GM23338 (cell line): ENCODE measurements at regions not wholly inside any gene's neighbourhood (a gene's known extent, or its start where the extent isn't known, plus 50 kb on each side); places are given as distances from the start of the nearest gene placed in this dataset.

Source experiments
- ATAC-seq: fragments of 200-7000 bp; cut with Tn5 transposase; 3 replicates; pipeline ENCODE4 v1.9.1; 2020
- DNase-seq: peaks from one replicate; pipeline ENCODE4 v3.0.0-alpha.2; 2015; ENCODE audit warnings: low spot score
- H2AFZ ChIP-seq: fragments of 200-600 bp; sonication (generic); 2 replicates; pipeline ENCODE4 v1.8.0; 2016; ENCODE audit warnings: antibody characterized with exemption, mild to moderate bottlenecking, moderate library complexity
- H3F3A ChIP-seq: fragments of 200-600 bp; sonication (generic); replicated peaks from 2 replicates; pipeline ENCODE4 v1.8.0; 2017; ENCODE audit warnings: antibody characterized with exemption, mixed run types, low read depth
- H3K27ac ChIP-seq: fragments of 200-600 bp; sonication (generic); 2 replicates; pipeline ENCODE4 v1.6.1; 2016; ENCODE audit warnings: low read depth
- H3K27me3 ChIP-seq: fragments of 200-600 bp; sonication (generic); 2 replicates; pipeline ENCODE4 v1.8.0; 2016; ENCODE audit warnings: mild to moderate bottlenecking, mixed run types, moderate library complexity; ENCODE audit not compliant: insufficient read depth
- H3K36me3 ChIP-seq: fragments of 200-600 bp; sonication (generic); 2 replicates; pipeline ENCODE4 v1.8.0; 2016; ENCODE audit warnings: mild to moderate bottlenecking; ENCODE audit not compliant: insufficient read depth
- H3K4me1 ChIP-seq: fragments of 200-600 bp; sonication (generic); 2 replicates; pipeline ENCODE4 v1.8.0; 2016; ENCODE audit warnings: mild to moderate bottlenecking, moderate library complexity; ENCODE audit not compliant: insufficient read depth
- H3K4me2 ChIP-seq: fragments of 200-600 bp; sonication (generic); 2 replicates; pipeline ENCODE4 v1.7.1; 2017; ENCODE audit warnings: mixed run types
- H3K4me3 ChIP-seq: fragments of 200-600 bp; sonication (generic); 2 replicates; pipeline ENCODE4 v1.6.1; 2016; ENCODE audit warnings: mixed run types
- H3K79me2 ChIP-seq: fragments of 200-600 bp; sonication (generic); replicated peaks from 2 replicates; pipeline ENCODE4 v1.8.0; 2017; ENCODE audit warnings: mild to moderate bottlenecking; ENCODE audit not compliant: insufficient read depth
- H3K9me2 ChIP-seq: fragments of 200-600 bp; sonication (generic); 2 replicates; pipeline ENCODE4 v1.8.0; 2017; ENCODE audit not compliant: insufficient read depth
- H4K20me1 ChIP-seq: fragments of 200-600 bp; sonication (generic); replicated peaks from 2 replicates; pipeline ENCODE4 v1.8.0; 2017; ENCODE audit warnings: mild to moderate bottlenecking; ENCODE audit not compliant: insufficient read depth
- H3K27ac Mint-ChIP-seq: 2 replicates; pipeline ENCODE4 v1.8.0; 2020; ENCODE audit warnings: inconsistent platforms, mild to moderate bottlenecking, moderate library complexity, mixed read lengths
- H3K27me3 Mint-ChIP-seq: 3 replicates; pipeline ENCODE4 v1.8.0; 2022; ENCODE audit warnings: low read depth, mild to moderate bottlenecking, moderate library complexity, mixed read lengths, inconsistent platforms; ENCODE audit not compliant: insufficient read depth, poor library complexity
- H3K36me3 Mint-ChIP-seq: 3 replicates; pipeline ENCODE4 v1.8.0; 2021; ENCODE audit warnings: low read depth, mild to moderate bottlenecking, inconsistent platforms, moderate library complexity, mixed read lengths
- H3K4me1 Mint-ChIP-seq: 3 replicates; pipeline ENCODE4 v1.8.0; 2020; ENCODE audit warnings: mild to moderate bottlenecking, inconsistent platforms, mixed read lengths
- H3K4me3 Mint-ChIP-seq: 3 replicates; pipeline ENCODE4 v1.8.0; 2021; ENCODE audit warnings: moderate library complexity, mild to moderate bottlenecking, inconsistent platforms, mixed read lengths
- H3K9me3 Mint-ChIP-seq: 3 replicates; pipeline ENCODE4 v1.8.0; 2020; ENCODE audit warnings: moderate library complexity, mild to moderate bottlenecking, inconsistent platforms, mixed read lengths
- CREB1 ChIP-seq: fragments of 250-450 bp; sonication (Bioruptor Pico); IDR thresholded peaks from 2 replicates; pipeline ENCODE4 v1.5.0; 2020; ENCODE audit warnings: low read depth, mild to moderate bottlenecking, moderate library complexity
- CTCF ChIP-seq, 2 experiments: fragments of 200-600 bp in 1 of 2; sonication (generic) in 1 of 2; conservative IDR thresholded peaks; 2 replicates each; pipeline versions ENCODE4 v1.5.1 to v1.6.1; 2016 to 2017; ENCODE audit warnings: antibody characterized with exemption in 2 of 2, low read depth in 2 of 2, mild to moderate bottlenecking in 2 of 2, moderate library complexity in 1 of 2
- ETS1 ChIP-seq: IDR thresholded peaks from 2 replicates; pipeline ENCODE4 v1.6.1; 2016; ENCODE audit warnings: antibody characterized with exemption
- EZH2 ChIP-seq: fragments of 200-600 bp; sonication (generic); IDR thresholded peaks from one replicate; pipeline ENCODE4 v1.8.0; 2017; ENCODE audit warnings: antibody characterized with exemption, mild to moderate bottlenecking, low read depth; ENCODE audit not compliant: unreplicated experiment
- EZH2phosphoT487 ChIP-seq: fragments of 200-600 bp; sonication (generic); IDR thresholded peaks from one replicate; pipeline ENCODE4 v1.8.1; 2018; ENCODE audit warnings: antibody characterized with exemption; ENCODE audit not compliant: unreplicated experiment
- JUNB ChIP-seq: IDR thresholded peaks from one replicate; pipeline ENCODE4 v1.6.1; 2016; ENCODE audit warnings: antibody characterized with exemption; ENCODE audit not compliant: unreplicated experiment
- NANOG ChIP-seq: IDR thresholded peaks from 2 replicates; pipeline ENCODE4 v1.6.1; 2016; ENCODE audit warnings: antibody characterized with exemption, borderline replicate concordance
- POLR2AphosphoS5 ChIP-seq: IDR thresholded peaks from 2 replicates; pipeline ENCODE4 v1.6.1; 2016; ENCODE audit warnings: antibody characterized with exemption, low read depth
- REST ChIP-seq: IDR thresholded peaks from one replicate; pipeline ENCODE4 v1.6.1; 2018; ENCODE audit warnings: antibody characterized with exemption; ENCODE audit not compliant: unreplicated experiment
- STAT1 ChIP-seq: IDR thresholded peaks from one replicate; pipeline ENCODE4 v1.6.1; 2016; ENCODE audit warnings: antibody characterized with exemption; ENCODE audit not compliant: unreplicated experiment
- ZNF114 ChIP-seq: fragments of 250-450 bp; sonication (Bioruptor Pico); IDR thresholded peaks from 2 replicates; pipeline ENCODE4 v1.5.0; 2020; ENCODE audit warnings: mild to moderate bottlenecking, moderate library complexity
- ZNF331 ChIP-seq: fragments of 250-450 bp; sonication (Bioruptor Pico); IDR thresholded peaks from 2 replicates; pipeline ENCODE4 v1.5.0; 2020; ENCODE audit warnings: low read depth, mild to moderate bottlenecking, moderate library complexity
- ZNF462 ChIP-seq: fragments of 250-450 bp; sonication (Bioruptor Pico); IDR thresholded peaks from 2 replicates; pipeline ENCODE4 v1.5.0; 2020; ENCODE audit warnings: mild to moderate bottlenecking, moderate library complexity

- Histone ChIP-seq H3K4me1 (peaks cover 16% of the 10 kb centered on the region), H3K27ac (no peak overlapping the region), H4K20me1 (no peaks in the 10 kb centered on the region), H3F3A (no peaks in the 10 kb centered on the region), H3K36me3 (no peaks in the 10 kb centered on the region), H3K9me2 (no peaks in the 10 kb centered on the region; the same call in 1 of the 2 replicates), H3K4me3 (no peak overlapping the region), H2AFZ (no peak overlapping the region), H3K4me2 (no peak overlapping the region; the same call in 1 of the 2 replicates), H3K27me3 (no peaks in the 10 kb centered on the region), H3K79me2 (no peaks in the 10 kb centered on the region)
- TF ChIP-seq ETS1, result no peak
- TF ChIP-seq REST, result no peak
- no peak for TF ChIP-seq NANOG
- no peak for TF ChIP-seq CTCF (conservative IDR thresholded peaks at IDR 0.05; ENCODE audit: low read depth in 2 of 2)
- no peak for TF ChIP-seq POLR2AphosphoS5
- no peak for TF ChIP-seq CREB1 (CRISPR knock-in tag)
- TF ChIP-seq EZH2phosphoT487, result no peak
- TF ChIP-seq STAT1, result no peak
- TF ChIP-seq ZNF462, result no peak
- no peak for TF ChIP-seq EZH2
- no peak for TF ChIP-seq ZNF331
- TF ChIP-seq ZNF114 (CRISPR knock-in tag), result no peak
- no peak for TF ChIP-seq JUNB
- no peak for ATAC-seq
- H3K27me3 Mint-ChIP-seq, result peaks cover 2% of the 10 kb centered on the region
- no peak overlapping the region for H3K27ac Mint-ChIP-seq
- H3K36me3 Mint-ChIP-seq, result no peaks in the 10 kb centered on the region
- H3K9me3 Mint-ChIP-seq, result no peaks in the 10 kb centered on the region
- H3K4me3 Mint-ChIP-seq, result no peak overlapping the region
- no peak for DNase-seq
- peaks cover 25% of the 10 kb centered on the region for H3K4me1 Mint-ChIP-seq
Measured at GRCh38 chr2:64825831-64826491, 163.2 kb upstream of the SLC1A4 start.
